Breast epithelium (tissue), 4 donors: ENCODE measurements at regions not wholly inside any gene's neighbourhood (a gene's known extent, or its start where the extent isn't known, plus 50 kb on each side); places are given as distances from the start of the nearest gene placed in this dataset.
"Not testable (repeated sequence)": the region's sequence is repeated elsewhere in the genome, so short reads cannot be mapped to it uniquely, and the experiment has no call there.

Experiments
- DNase-seq, 2 donors: peaks; one replicate each; pipeline ENCODE4 v3.0.0-alpha.2; 2019; ENCODE audit warnings: low spot score in 2 of 2
- H3K27ac ChIP-seq, 2 donors: fragments of 200-600 bp; sonication (generic) in 1 of 2; one replicate each; pipeline ENCODE4 v1.5.1; 2016 to 2019; ENCODE audit warnings: mild to moderate bottlenecking in 1 of 2
- H3K27me3 ChIP-seq, 2 donors: fragments of 200-600 bp; sonication (generic) in 1 of 2; one replicate each; pipeline versions ENCODE4 v1.5.1 to v1.6.0; 2017 to 2019; ENCODE audit warnings: control low read depth in 1 of 2, mild to moderate bottlenecking in 1 of 2
- H3K36me3 ChIP-seq: fragments of 200-600 bp; one replicate; pipeline ENCODE4 v1.5.1; 2019
- H3K4me1 ChIP-seq, 2 donors: fragments of 200-600 bp; sonication (generic); one replicate each; pipeline ENCODE4 v1.5.1; 2016 to 2019; ENCODE audit warnings: control low read depth in 1 of 2
- H3K4me3 ChIP-seq, 3 donors: fragments of 200-600 bp; sonication (generic); 1 replicate in 2 of 3; 2 replicates in 1 of 3; pipeline ENCODE4 v1.5.1; 2016 to 2019; ENCODE audit warnings: mild to moderate bottlenecking in 3 of 3, moderate library complexity in 2 of 3
- H3K9me3 ChIP-seq, 2 donors: fragments of 200-600 bp; sonication (generic) in 1 of 2; one replicate each; pipeline ENCODE4 v1.5.1; 2016 to 2019; ENCODE audit warnings: control low read depth in 1 of 2
- POLR2A ChIP-seq: fragments of 450-650 bp; IDR thresholded peaks from one replicate; pipeline ENCODE4 v1.6.1; 2016; ENCODE audit warnings: antibody characterized with exemption, mild to moderate bottlenecking, moderate library complexity
- POLR2AphosphoS5 ChIP-seq, 3 donors: sonication (generic); formaldehyde crosslinking; IDR thresholded peaks; one replicate each; pipeline ENCODE4 v1.6.1; 2017; ENCODE audit warnings: antibody characterized with exemption in 3 of 3
- intact Hi-C: fragments of 100-400 bp; cut with DNase I; formaldehyde crosslinking; loops from one replicate; pipeline ENCODE4 v1.15.1; 2023; ENCODE audit warnings: low total_unique reads
- TF ChIP-seq, protein P1 (sequence below), 3 donors: fragments of 450-650 bp; IDR thresholded peaks; one replicate each; pipeline ENCODE4 v1.5.1; 2016 to 2017; ENCODE audit warnings: antibody characterized with exemption in 3 of 3, mild to moderate bottlenecking in 3 of 3, moderate library complexity in 3 of 3

DNA sequence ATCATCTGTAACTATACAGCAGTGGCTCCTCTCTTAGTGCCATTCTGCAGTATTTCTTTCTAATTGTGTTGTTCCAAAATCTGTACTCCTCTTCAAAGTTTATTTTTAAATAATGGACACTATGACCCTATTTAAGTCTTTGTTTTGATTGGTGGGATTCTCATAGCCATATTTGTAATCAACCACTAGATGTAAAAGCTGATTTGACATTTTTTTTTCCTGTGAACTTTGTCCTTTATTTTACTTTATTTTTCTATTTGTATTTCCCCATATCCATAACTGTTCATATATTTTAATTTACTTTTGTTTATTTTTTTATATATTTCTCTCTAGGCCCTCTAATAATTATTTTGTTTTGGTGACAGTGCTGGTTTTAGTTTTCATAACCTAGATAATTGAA lies 544.4 kb downstream of the KCNJ2 start:
- Histone ChIP-seq H3K4me1 (no peaks in the 10 kb centered on the region), H3K36me3 (no peaks in the 10 kb centered on the region), H3K4me3 (no peak overlapping the region), H3K27me3 (peaks cover 0 to 7% of the 10 kb centered on the region in 2 donors), H3K27ac (no peak overlapping the region), H3K9me3 (no peaks in the 10 kb centered on the region)
- no peak for DNase-seq
- TF ChIP-seq, protein P1, sequence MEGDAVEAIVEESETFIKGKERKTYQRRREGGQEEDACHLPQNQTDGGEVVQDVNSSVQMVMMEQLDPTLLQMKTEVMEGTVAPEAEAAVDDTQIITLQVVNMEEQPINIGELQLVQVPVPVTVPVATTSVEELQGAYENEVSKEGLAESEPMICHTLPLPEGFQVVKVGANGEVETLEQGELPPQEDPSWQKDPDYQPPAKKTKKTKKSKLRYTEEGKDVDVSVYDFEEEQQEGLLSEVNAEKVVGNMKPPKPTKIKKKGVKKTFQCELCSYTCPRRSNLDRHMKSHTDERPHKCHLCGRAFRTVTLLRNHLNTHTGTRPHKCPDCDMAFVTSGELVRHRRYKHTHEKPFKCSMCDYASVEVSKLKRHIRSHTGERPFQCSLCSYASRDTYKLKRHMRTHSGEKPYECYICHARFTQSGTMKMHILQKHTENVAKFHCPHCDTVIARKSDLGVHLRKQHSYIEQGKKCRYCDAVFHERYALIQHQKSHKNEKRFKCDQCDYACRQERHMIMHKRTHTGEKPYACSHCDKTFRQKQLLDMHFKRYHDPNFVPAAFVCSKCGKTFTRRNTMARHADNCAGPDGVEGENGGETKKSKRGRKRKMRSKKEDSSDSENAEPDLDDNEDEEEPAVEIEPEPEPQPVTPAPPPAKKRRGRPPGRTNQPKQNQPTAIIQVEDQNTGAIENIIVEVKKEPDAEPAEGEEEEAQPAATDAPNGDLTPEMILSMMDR (IDR thresholded peaks at IDR 0.05), result no peak
- TF ChIP-seq POLR2A (no peak), POLR2AphosphoS5 (IDR thresholded peaks at IDR 0.05) (no peak)
- intact Hi-C loops, result no loop called here

DNA sequence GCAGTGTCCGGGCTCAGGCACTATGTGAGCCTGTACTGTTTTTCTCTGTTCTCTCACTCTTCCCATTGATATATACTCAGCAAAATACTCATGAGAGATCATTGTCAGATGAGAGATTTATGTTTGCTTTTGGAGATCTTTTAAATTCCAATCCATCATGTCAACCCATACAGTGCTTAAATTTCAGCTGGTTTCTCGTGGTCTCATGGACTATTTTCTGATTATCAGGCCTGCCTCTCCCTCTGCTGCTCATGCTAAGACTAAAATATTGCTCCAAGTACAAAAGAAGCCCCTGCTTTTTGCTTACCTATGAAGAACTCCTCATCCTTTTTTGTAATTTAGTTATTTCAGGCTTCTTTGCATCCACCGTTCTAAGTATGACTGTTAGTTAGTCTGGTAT lies 547.2 kb downstream of the KCNJ2 start:
- intact Hi-C loops, result loop anchor here (5.0 kb wide), 1 partner anchor 1761 kb away; no protein-coding TSS in a partner anchor
- Histone ChIP-seq H3K27ac (no peak overlapping the region), H3K36me3 (no peaks in the 10 kb centered on the region), H3K27me3 (no peaks in the 10 kb centered on the region), H3K4me1 (no peaks in the 10 kb centered on the region), H3K9me3 (no peaks in the 10 kb centered on the region), H3K4me3 (no peak overlapping the region)
- TF ChIP-seq, protein P1 (IDR thresholded peaks at IDR 0.05), result no peak
- TF ChIP-seq POLR2A (no peak), POLR2AphosphoS5 (IDR thresholded peaks at IDR 0.05) (no peak)
- no peak for DNase-seq

DNA sequence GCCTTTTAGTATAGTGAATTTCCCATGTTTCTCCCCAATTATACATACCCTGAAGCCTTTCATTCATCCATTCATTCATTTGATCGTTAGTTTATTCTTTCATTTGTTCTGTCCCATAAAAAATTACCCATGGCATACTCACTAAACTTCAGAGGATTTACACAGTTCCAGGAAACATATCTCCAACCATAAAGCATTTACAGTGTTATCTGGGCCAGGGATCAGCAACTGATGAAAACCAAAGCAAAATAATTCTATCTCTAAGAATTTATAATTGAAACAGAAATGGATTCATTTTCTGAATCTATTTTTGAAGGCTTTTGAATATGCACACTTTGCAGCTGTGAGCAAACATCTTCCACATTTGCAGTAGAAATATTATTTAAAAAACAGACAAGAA lies 547.7 kb downstream of the KCNJ2 start:
- H3K27ac ChIP-seq, result no peak overlapping the region
- no peak overlapping the region for H3K4me3 ChIP-seq
- TF ChIP-seq, protein P1 (IDR thresholded peaks at IDR 0.05), result no peak
- no peak for TF ChIP-seq POLR2A
- TF ChIP-seq POLR2AphosphoS5 (IDR thresholded peaks at IDR 0.05), result no peak
- H3K9me3 ChIP-seq, result no peaks in the 10 kb centered on the region
- H3K27me3 ChIP-seq, result no peaks in the 10 kb centered on the region
- intact Hi-C loops, result loop anchor here (5.0 kb wide), 1 partner anchor 1760 kb away; no protein-coding TSS in a partner anchor
- no peaks in the 10 kb centered on the region for H3K36me3 ChIP-seq
- no peak for DNase-seq
- H3K4me1 ChIP-seq, result no peaks in the 10 kb centered on the region

DNA sequence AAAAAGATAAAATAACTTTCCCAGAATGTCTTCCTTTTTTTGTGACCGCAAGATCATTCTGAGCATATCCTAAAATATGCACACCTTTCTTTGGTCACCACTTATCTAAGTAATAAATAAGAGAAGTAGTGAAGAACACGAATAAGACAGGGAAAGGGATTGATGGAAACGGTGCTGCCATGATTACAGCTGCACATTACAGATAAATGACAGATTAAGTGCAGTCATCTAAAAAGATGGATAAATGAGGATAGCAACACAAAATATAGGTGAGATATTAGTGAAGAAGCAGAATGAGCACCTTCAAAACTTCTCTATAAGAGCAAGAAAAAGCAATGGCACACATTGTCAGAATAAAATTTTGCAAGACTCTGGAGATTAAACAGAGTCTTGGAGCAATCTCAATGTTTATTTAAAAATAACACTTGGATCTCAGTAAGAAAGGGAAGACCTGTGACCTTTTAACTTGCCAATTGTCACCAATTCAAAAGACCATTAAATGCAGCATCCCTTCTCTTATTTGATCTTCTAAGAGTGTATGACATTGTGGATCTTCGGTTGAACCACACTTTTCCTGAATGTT lies 567.1 kb downstream of the KCNJ2 start:
- H3K27me3 ChIP-seq, result peaks cover 0 to 3% of the 10 kb centered on the region in 2 donors
- H3K36me3 ChIP-seq, result no peaks in the 10 kb centered on the region
- no peak for TF ChIP-seq POLR2A
- TF ChIP-seq, protein P1 (IDR thresholded peaks at IDR 0.05), result no peak
- no peak for TF ChIP-seq POLR2AphosphoS5 (IDR thresholded peaks at IDR 0.05)
- no peak for DNase-seq
- H3K9me3 ChIP-seq, result no peaks in the 10 kb centered on the region
- no peak overlapping the region for H3K4me3 ChIP-seq
- H3K27ac ChIP-seq, result no peak overlapping the region
- intact Hi-C loops, result no loop called here
- no peaks in the 10 kb centered on the region for H3K4me1 ChIP-seq

DNA sequence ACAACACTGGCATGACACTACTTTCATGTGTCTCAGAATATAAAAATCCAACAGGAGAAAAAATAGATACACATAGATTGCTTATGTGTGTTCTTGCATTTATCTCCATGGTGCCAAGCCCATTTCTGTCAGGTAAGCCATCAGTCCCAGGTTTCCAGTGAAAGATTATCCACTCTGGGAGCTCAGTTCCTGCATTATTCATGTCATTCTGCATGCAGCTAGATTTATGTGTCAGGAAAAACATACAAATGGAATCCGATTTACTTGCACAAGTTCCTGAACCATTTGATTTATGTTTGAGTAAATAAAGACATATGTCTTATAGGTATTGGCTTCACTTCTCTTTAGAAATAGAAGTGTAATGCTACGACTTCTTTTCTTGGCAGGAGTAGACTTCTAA lies 569.7 kb downstream of the KCNJ2 start:
- TF ChIP-seq POLR2A (no peak), POLR2AphosphoS5 (IDR thresholded peaks at IDR 0.05) (no peak)
- TF ChIP-seq, protein P1 (IDR thresholded peaks at IDR 0.05), result no peak
- Histone ChIP-seq H3K9me3 (no peaks in the 10 kb centered on the region), H3K27ac (no peak overlapping the region), H3K27me3 (peaks cover 0 to 7% of the 10 kb centered on the region in 2 donors), H3K36me3 (no peaks in the 10 kb centered on the region), H3K4me1 (no peaks in the 10 kb centered on the region), H3K4me3 (no peak overlapping the region)
- intact Hi-C loops, result no loop called here
- no peak for DNase-seq

DNA sequence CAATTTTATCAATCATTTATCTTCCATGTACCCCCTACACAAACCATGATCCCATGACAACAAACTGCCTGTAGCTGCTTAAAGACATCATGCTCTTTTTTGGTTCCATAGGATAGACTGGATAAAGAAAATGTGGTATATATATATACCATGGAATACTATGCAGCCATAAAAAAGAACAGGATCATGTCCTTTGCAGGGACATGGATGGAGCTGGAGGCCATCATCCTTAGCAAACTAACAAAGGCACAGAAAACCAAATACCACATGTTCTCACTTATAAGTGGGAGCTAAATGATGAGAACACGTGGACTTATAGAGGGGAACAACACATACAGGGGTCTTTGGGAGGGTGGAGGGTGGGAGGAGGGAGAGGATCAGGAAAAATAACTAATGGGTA lies 577.2 kb downstream of the KCNJ2 start:
- DNase-seq, H3K9me3 ChIP-seq, intact Hi-C loops, H3K4me3 ChIP-seq, H3K27me3 ChIP-seq, H3K4me1 ChIP-seq, H3K27ac ChIP-seq, H3K36me3 ChIP-seq: not testable (repeated sequence)
